ENCODE measurements at regions not wholly inside any gene's neighbourhood (a gene's known extent, or its start where the extent isn't known, plus 50 kb on each side); places are given as distances from the start of the nearest gene placed in this dataset.

- TF ChIP-seq CTCF (IDR thresholded peaks at IDR 0.05) = peak; percentile 40 to 82 (median 61)
- no peak for TF ChIP-seq POLR2AphosphoS5 (IDR thresholded peaks at IDR 0.05)
- no peak for TF ChIP-seq POLR2A (IDR thresholded peaks at IDR 0.05)
- TF ChIP-seq EP300 (IDR thresholded peaks at IDR 0.05; ENCODE audit: low read depth) = no peak
Measured at GRCh38 chr17:34146440-34147043, 108.5 kb upstream of the CCL2 start.

Data from transverse colon (tissue), 4 donors.